ENCODE measurements at regions not wholly inside any gene's neighbourhood (a gene's known extent, or its start where the extent isn't known, plus 50 kb on each side); places are given as distances from the start of the nearest gene placed in this dataset.

GRCh38 chr20:11043001-11043400, 369.2 kb upstream of the JAG1 start:
- no peak for DNase-seq (ENCODE audit: low spot score)

- no peak for DNase-seq (ENCODE audit: low spot score)
Measured at GRCh38 chr20:11044561-11044960, 370.8 kb upstream of the JAG1 start.

GRCh38 chr20:11045412-11046175, 371.8 kb upstream of the JAG1 start:
- DNase-seq (ENCODE audit: low spot score) = no peak

- DNase-seq (ENCODE audit: low spot score) = no peak
Measured at GRCh38 chr20:11047559-11047958, 373.8 kb upstream of the JAG1 start.

GRCh38 chr20:11048739-11049138, 374.9 kb upstream of the JAG1 start:
- no peak for DNase-seq (ENCODE audit: low spot score)

GRCh38 chr20:11050350-11050749, 376.6 kb upstream of the JAG1 start:
- no peak for DNase-seq (ENCODE audit: low spot score)

GRCh38 chr20:11051136-11051535, 377.3 kb upstream of the JAG1 start:
- no peak for DNase-seq (ENCODE audit: low spot score)

- DNase-seq (ENCODE audit: low spot score) = no peak
Measured at GRCh38 chr20:11053310-11053709, 379.5 kb upstream of the JAG1 start.

GRCh38 chr20:11054266-11054993, 380.6 kb upstream of the JAG1 start:
- no peak for DNase-seq (ENCODE audit: low spot score)

GRCh38 chr20:11056414-11056813, 382.6 kb upstream of the JAG1 start:
- DNase-seq (ENCODE audit: low spot score) = no peak

GRCh38 chr20:11057624-11058023, 383.8 kb upstream of the JAG1 start:
- DNase-seq (ENCODE audit: low spot score) = no peak

- DNase-seq (ENCODE audit: low spot score) = no peak
Measured at GRCh38 chr20:11059659-11060058, 385.9 kb upstream of the JAG1 start.

- no peak for DNase-seq (ENCODE audit: low spot score)
Measured at GRCh38 chr20:11060423-11061185, 386.8 kb upstream of the JAG1 start.

- no peak for DNase-seq (ENCODE audit: low spot score)
Measured at GRCh38 chr20:11063444-11063843, 389.6 kb upstream of the JAG1 start.

- DNase-seq (ENCODE audit: low spot score) = no peak
Measured at GRCh38 chr20:11064946-11065345, 391.1 kb upstream of the JAG1 start.

GRCh38 chr20:11067359-11067758, 393.6 kb upstream of the JAG1 start:
- no peak for DNase-seq (ENCODE audit: low spot score)

GRCh38 chr20:11072982-11073381, 399.2 kb upstream of the JAG1 start:
- DNase-seq (ENCODE audit: low spot score) = no peak

GRCh38 chr20:11076434-11077105, 402.8 kb upstream of the JAG1 start:
- no peak for DNase-seq (ENCODE audit: low spot score)

GRCh38 chr20:11077226-11077625, 403.4 kb upstream of the JAG1 start:
- DNase-seq (ENCODE audit: low spot score) = no peak

- no peak for DNase-seq (ENCODE audit: low spot score)
Measured at GRCh38 chr20:11080010-11080409, 406.2 kb upstream of the JAG1 start.

GRCh38 chr20:11080781-11081377, 407.1 kb upstream of the JAG1 start:
- DNase-seq (ENCODE audit: low spot score) = no peak

GRCh38 chr20:11083841-11084240, 410.0 kb upstream of the JAG1 start:
- DNase-seq (ENCODE audit: low spot score) = no peak
